GM13977 (cell line): ENCODE measurements at regions not wholly inside any gene's neighbourhood (a gene's known extent, or its start where the extent isn't known, plus 50 kb on each side); places are given as distances from the start of the nearest gene placed in this dataset.

Source experiments
- DNase-seq: peaks from one replicate; pipeline ENCODE4 v3.0.0; 2012; ENCODE audit warnings: low spot score
- in situ Hi-C: fragments of 300-500 bp; cut with MboI; formaldehyde crosslinking; loops from one replicate; pipeline ENCODE4 v1.12.0; 2022; ENCODE audit warnings: low sequenced_read_pairs, low pct_unique_long_range_greater_than_20kb, mixed read lengths, inconsistent platforms; ENCODE audit not compliant: unreplicated experiment
- TF ChIP-seq, protein P1 (sequence below): IDR thresholded peaks from 2 replicates; pipeline ENCODE4 v1.5.1; 2012; ENCODE audit warnings: mild to moderate bottlenecking, control low read depth; ENCODE audit not compliant: insufficient read depth; ENCODE audit errors: extremely low read depth, missing control alignments

DNA sequence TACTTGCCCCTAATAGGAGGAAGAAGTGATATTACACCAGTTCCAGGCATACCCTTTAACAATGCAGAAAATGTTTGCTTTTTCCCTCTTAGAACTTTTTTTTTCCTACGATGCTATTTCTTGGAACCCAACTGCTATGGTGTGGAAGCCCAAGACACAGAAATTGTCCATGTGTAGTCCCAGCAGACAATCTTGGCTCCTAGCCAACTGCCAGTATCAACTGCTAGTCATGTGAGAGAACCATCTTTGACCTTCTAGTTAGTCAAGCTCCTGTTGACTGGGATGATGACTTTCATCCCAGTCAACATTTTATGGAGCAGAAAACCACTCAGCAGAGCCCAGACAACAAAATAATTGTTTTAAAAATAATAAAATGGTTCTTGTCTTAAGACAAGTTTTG, 532.4 kb downstream of the TLR4 start:
- DNase-seq = no peak
- TF ChIP-seq, protein P1, sequence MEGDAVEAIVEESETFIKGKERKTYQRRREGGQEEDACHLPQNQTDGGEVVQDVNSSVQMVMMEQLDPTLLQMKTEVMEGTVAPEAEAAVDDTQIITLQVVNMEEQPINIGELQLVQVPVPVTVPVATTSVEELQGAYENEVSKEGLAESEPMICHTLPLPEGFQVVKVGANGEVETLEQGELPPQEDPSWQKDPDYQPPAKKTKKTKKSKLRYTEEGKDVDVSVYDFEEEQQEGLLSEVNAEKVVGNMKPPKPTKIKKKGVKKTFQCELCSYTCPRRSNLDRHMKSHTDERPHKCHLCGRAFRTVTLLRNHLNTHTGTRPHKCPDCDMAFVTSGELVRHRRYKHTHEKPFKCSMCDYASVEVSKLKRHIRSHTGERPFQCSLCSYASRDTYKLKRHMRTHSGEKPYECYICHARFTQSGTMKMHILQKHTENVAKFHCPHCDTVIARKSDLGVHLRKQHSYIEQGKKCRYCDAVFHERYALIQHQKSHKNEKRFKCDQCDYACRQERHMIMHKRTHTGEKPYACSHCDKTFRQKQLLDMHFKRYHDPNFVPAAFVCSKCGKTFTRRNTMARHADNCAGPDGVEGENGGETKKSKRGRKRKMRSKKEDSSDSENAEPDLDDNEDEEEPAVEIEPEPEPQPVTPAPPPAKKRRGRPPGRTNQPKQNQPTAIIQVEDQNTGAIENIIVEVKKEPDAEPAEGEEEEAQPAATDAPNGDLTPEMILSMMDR = no peak
- in situ Hi-C loops = no loop called here

DNA sequence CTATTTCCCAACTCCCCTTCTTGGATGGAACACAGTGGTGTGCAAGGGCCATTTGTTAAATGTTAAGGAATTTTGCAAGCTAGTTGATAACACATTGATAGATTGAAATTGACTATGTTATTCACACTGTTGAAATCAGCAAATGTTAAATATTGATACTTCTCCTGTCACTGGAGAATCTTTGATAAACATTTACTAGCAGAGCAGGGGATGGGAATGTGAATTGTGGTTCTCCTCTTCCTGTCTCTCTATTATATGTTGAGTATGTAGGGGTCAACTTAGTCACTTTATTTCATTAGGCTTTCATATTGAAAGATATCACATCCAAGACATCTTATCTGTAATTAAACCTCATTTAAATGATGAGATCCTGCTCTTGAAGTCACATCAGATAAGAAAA, 533.9 kb downstream of the TLR4 start:
- TF ChIP-seq, protein P1 = no peak
- DNase-seq = no peak
- in situ Hi-C loops = no loop called here

DNA sequence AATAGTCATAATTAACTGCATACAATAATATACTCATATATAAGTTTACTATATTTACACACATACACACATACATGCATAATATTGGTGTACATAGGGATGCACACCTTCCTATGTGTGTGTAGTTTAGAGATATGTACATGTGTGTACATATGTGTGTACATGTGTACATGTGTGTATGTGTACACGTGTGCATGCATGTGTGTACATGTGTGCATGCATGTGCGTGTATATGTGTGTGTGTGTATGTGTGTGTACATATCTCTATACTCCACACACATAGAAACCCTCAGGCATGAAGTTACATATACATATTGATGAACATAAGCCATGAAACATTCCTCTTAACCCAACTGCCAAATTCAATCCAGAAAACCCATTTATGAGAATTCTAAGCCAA, 547.8 kb downstream of the TLR4 start:
- in situ Hi-C loops = no loop called here
- TF ChIP-seq, protein P1 = no peak

DNA sequence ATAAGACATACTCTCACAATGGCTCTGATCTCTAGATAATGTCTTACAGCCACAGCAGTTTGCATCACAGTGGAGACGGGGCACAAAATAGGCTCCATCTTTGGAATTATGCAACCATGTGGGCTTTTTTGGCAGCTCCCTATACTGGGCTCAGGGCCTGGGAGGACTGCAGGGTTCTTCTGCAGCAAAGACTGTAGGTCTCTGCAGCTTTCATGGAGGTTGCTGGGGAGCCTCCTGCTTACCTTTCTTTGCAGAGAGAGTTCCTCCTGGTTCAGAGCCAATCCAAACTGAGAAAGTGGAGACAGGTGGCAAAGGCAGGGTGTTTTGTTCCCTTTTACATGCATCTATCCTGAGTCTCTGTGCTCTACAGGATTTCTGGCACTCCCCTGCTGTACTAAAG, 558.0 kb downstream of the TLR4 start:
- in situ Hi-C loops = no loop called here
- TF ChIP-seq, protein P1 = no peak
- no peak for DNase-seq

More for the DNA sequence above, 547.8 kb downstream of the TLR4 start:
- no peak for DNase-seq

DNA sequence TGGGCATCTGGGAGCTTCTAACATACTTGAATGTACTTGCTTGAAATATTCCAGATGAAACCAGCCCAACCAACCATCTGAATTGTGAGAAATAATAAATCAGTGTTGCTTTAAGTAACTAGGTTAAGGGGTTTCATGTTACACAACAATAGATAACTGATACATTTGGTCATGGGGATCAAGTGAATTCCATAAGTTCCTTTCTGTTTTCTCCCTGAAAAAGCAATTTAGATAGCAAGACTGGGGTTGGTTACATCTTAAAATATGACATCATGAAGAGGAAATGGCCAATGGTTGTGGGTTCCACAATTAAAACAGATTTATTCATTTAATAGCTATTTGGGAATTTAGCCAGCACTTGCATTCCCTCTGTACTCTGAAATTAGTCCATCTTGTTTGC, 559.7 kb downstream of the TLR4 start:
- DNase-seq = no peak
- in situ Hi-C loops = no loop called here
- TF ChIP-seq, protein P1 = no peak

DNA sequence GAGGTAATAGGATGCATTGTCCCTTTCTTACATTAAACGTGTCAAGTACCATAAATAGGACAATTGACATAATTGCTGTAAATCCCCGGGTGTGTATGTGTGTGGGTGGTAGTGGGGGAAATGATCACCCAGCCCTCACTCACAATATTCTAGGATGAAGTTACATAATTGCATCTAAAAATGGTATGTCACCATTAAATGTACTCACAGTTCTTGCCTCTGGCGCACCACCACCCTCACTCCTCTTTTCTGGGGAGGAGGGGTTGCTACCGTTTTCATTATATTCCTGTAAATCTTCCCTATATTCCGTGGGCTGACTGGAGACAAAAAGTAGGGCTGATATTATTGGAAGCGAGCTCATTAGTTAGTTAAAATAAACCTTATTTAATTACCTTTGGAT, 563.8 kb downstream of the TLR4 start:
- DNase-seq = no peak
- TF ChIP-seq, protein P1 = no peak
- in situ Hi-C loops = no loop called here

DNA sequence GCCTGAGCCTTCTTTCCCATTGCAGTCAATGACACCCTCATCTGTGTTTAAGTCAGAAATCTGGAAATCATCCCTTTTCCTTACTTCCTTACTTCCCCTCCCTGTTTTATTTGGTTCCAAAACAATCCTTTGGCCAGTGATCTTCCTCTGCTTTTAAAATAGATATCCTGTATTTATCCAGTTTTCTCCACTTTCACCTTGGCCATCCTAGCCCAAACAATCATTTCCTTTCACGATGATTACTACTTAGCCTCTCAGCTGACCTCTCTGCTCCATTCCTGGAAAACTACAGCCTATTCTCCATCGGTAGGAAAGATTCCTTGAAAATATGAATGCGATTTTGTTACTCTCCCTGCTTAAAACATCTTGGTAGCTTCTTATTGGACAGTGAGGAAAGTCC, 565.4 kb downstream of the TLR4 start:
- TF ChIP-seq, protein P1 = no peak
- no peak for DNase-seq
- in situ Hi-C loops = no loop called here
